Stimulated activated CD8-positive, alpha-beta memory T cell treated with anti-CD3 and anti-CD28 coated beads, Interleukin-15, amount 100 ng/mL, for 1 hour (primary cell): ENCODE measurements at regions not wholly inside any gene's neighbourhood (a gene's known extent, or its start where the extent isn't known, plus 50 kb on each side); places are given as distances from the start of the nearest gene placed in this dataset.

Experiments
- DNase-seq: peaks from one replicate; pipeline ENCODE4 v3.0.0-alpha.2; 2020; ENCODE audit warnings: low read depth

DNA sequence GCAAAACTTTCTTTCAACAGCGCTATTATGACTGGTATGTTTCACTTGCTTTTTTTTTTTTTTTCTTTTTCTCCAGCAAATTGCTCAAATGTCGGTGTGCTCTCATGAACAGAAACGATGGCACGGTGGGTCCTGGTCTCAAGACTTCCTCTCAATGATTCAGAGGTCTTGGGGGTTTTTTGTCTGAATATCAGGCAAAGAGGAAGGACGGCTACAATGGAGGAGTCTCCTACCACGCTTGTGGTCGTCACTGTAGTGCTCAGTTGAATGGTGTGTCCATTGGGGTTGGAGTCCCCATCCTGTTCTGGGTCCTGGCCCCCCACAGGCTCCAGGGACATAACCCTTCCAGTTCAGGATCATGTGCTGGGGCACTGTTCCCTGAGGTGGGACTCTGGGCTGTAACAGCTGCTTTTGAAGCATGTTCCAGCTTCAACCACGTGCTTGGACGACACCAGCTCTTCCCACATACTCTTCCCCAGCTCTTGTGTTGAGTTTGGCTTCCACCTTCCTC lies 266.7 kb upstream of the KLF6 start:
- DNase-seq, result no peak

DNA sequence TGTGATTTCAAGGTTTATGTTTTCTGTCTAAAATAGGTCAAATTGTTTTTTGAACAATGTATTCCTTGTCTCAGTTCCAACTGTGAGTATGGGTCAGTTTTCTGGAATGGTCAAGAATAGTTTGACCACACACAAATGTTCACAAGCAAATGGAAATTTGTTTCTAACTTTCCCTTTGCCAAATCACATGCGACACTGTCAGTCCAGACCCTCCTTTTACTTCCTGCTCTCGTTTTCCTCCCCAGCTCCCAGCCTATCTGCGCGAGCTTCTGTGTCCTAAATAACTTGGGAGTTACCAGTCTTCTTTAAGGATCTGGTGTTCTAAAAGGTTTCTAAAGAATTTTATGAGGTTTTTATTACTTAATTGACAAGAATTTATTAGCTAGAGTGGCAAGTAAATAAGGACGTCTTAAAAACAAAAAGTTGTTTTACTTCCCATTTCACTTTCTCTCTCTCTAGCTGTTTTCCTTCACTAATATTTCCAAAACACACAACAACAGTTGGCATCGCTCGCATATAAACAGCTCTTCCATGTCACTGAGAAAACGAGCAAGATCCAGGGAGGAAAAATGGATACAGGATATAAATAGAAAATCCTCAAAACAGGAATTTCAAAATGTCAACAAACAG lies 266.1 kb upstream of the KLF6 start:
- DNase-seq, result no peak

DNA sequence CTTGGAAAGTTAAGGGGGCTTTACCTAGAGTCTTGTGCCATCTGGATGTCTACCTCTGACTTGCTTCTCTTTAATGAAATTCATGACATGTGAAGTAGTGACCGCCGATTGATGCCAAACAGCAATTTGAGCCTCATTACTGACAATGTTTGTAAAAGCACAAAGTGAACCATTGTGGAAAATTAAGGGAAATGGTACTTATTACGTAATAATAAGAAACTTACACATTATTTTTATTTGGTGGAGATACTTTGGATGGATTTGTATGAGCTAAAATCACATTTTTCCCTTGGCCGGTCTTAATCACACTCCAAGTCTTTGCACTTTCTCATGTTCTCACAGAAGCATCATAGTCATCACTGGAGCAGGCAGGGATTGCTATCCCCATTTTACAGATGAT lies 265.1 kb upstream of the KLF6 start:
- DNase-seq, result no peak

DNA sequence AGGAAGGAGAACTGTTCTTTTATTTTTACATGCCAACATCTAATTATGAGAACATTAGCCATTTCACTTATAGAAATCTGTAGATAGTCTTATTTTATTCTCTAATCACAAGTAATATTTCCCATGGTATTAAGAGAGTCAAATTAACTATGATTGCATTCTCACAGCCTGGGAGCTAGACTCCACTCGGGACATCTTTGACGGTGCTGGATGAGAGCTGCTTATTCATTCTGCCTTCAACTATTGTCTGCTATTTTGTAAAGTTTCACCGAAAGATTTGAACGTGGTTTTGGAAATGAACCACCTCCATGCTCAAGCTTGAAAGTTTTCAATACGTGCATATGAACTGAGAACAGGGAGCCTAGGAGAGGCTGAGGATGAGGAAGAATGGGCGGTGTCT lies 264.3 kb upstream of the KLF6 start:
- no peak for DNase-seq

DNA sequence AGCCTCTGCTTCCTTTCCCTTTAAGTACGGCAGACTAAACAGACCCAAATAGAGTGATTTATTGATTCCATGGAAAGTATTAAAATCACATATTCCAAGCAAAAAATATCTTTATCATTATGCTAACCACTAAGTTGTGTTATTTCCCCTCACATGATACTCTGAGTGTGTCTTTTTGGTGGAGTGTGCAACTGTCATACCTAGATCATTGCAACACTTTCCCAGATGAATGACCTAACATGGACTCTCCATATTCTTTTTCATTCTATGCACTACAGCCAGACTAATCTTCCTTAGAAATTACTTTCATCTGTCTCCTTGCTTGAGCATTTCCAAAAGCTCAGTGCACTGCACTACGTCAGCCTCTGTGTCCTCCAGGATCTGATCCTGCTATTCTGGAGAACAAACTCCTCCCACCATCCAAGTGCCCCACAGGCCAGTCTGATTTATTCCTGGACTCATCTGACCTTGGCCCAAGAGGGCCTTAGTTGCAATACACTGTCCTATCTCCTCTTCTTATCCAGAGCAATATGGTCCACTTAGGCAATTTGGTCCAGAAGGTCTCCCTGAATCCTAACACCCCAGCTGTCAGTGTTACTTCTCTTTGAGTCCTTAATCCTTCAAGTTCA lies 263.3 kb upstream of the KLF6 start:
- DNase-seq, result no peak

DNA sequence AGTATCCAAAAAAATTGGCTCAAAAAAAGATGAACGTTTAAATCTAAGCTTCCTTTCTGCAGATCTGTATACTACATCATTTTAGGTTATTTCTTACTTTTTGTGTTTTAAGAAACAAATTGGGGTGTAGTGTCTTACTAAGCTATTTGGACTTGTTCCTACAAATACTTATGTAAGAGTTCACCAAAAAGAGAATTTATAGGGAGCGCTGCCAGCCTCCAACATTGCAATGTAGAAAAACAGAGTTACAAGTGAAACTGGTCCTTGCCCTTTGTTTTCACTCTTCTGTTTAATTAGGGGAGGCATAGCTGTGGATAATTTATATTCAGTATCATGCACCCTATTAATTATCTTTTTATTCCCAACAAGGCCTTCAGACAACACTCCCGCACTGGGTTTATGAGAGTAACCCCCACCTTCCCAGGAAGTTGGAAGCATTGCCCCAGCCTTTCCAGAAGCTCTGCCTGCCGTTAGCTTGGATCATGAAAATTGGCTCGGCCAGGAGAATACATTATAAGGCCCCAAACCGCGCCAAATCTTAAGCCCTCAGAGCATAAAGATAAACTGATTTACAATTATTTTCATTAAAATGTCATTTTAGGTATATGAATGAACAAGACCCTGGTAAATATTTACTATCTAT lies 261.8 kb upstream of the KLF6 start:
- DNase-seq, result no peak

DNA sequence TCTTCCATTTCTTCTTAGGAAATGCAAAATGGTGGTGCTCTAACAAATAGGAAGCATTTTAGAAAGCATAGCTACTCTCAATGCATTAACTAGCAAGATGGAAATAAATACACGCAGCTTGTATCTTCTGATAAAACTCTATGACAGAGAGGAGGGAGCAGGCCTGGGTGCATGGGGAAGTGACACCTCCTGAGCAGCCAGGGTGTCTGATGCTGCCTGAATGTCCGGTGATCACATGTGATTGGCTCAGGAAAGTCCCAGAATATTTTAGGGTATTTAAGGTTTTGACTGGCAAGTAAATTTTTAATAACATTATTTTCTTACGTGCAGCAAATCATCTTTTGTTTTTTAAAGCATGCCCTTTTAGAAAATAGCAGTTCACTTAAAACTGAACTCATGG lies 261.0 kb upstream of the KLF6 start:
- DNase-seq, result no peak

DNA sequence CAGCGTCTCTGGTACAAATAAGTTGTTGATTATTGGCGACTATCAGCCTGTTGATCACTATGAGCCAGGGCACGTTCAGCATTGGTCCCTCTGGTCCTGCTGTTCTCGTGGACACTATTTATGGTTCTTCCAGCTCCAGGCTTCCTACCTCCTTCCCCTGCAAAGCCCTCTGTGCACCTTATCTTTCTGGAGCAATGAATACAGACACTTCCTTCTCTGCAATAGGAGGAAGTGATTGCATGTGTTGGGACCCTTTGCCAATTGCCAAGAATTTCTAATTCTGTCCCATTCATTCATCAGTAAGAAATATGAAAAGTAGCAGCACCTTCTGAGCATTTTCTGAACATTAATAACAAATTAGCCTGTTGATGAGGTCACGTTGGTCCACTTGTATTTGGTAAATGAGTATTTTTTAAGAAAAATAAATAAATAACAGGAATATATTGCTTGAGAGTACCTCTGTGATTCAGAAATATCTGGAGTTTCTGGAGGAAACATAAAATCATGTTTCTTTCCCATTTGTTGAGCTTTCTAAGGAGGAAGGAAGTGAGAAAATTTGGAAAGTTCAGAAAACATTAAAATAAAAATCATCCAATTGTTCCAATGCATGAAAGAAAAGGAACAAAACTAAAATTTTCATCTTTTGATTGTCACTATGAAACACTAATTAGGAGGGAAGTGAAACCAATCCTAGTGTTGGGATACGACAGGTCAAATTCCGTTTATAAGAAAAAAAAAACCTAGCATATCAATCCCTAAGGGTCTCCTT lies 259.1 kb upstream of the KLF6 start:
- no peak for DNase-seq

DNA sequence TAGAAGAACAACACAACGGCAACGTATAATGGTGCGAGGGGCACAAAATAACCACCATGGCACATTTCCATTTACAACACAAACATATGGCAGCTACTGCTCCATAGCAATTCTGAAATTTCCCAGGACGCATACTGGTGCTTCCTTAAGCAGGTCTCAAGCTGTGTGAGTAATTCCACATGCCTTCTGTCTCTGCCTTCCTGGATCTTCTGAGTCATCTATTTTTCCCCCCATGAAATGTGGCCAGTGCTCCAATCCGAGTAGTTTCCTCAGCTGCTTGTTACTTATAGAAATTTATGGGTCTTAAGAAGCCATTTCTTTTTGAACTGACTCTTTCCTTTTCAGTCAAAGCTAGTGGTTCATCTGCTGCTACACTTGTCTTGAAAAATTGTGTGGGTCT lies 256.6 kb upstream of the KLF6 start:
- no peak for DNase-seq

DNA sequence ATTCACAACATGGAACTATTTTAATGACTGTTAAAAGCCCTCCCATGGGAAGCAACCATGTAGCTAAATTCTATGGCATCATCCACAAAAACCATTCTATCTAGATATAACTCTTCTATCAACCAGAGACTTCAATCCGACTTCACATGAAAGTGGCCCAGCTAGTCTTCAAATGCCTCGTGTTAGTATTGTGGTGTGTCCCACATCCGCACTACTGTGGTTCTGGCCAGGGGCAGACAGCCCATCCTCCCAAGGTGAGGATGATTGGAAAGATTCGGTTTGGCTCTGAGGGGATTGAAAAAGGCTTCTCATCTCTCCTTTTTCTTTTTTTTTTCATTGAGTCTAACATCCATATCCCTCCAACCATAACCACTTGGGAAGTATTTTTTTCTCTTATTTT lies 253.0 kb upstream of the KLF6 start:
- no peak for DNase-seq

DNA sequence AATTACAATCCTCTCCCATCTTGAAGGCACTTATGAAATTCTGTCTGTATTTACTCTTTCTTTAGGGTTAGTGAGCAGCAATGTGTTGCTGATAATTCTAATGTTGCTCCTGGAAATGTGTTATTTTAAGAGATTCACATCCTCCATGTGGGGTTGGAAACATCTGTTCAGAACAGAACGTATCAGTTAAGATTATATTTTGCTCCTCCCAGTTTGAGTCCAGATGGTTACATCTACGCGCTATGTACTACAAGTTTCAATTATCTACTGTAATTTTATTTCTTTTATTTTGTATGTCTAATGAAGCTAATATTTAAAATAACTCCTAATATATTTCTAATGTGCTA lies 250.6 kb upstream of the KLF6 start:
- no peak for DNase-seq

DNA sequence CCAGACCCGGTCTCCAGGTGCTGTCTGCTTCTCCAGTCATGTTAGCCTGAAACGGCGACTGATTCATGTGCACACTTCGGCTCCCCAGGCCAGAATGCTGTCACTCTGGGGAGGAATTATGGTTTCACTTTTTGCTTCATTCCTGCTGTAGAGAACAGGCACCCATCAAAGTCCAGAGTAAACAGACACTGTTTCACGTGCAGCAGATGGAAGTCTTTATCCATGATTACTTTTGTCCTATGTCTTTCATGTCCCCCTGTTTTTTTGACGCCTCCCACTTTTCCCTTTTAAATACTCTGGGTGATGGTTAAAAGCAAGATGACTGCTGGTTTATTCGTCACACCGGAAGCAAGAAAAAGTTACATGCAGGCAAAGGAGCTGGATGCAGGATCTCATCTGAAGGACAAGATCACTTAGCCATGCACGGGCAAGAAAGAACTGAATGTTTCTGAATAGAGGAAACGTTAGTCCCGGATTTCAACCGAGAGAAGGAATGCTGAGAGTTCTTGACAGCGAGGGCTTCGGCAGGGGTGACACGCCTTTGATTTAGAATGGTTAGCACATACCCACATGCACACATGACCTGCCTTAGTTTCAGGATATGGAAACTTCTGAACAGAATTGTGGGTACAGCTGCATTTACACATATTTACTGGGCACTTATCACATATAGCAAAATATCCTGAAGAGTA lies 250.0 kb upstream of the KLF6 start:
- no peak for DNase-seq

DNA sequence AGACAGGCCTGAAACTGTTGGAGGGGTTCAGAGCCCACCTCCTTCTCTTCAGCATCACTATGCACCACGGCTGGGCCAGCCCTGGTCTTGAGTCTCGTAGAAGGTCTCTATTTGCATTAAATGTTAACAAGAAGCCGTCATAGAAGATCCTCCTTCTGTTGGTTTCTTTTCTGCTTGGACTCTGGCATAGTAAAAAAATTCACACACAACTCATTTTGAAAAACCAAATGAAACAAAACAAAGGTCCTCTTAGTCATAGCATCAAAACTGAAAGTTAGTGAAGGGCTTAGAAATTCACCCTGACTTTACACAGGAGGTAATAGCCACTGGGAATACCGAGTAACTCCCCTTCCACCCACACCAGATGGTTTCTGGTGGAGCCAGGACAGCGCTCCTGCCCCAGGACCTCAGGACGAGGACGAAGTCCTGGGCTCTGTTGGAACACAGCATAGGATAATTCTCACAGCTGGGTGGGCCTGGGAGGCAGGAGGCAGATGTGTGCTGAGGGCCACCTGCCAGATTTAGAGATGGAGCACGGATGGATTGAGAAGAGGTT lies 248.4 kb upstream of the KLF6 start:
- DNase-seq, result no peak

DNA sequence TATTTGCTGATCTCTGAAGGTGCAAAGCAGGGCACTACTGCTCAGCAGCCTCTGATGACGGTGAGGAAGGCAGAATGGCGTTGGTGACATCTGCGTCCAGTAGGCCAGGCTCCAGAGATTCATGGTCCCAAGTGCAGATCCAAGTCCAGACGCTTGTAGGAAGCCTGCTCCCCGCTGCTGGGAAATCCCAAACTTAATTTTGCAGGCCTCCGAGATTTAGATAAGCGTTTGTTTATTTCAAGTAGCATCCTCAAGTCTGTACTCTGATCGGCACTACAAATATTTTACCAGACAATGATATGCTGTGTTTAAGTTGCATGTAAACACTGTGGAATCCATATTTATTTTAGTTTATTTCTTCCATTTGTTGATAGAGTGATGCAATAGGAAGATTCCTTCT lies 244.9 kb upstream of the KLF6 start:
- DNase-seq, result no peak

DNA sequence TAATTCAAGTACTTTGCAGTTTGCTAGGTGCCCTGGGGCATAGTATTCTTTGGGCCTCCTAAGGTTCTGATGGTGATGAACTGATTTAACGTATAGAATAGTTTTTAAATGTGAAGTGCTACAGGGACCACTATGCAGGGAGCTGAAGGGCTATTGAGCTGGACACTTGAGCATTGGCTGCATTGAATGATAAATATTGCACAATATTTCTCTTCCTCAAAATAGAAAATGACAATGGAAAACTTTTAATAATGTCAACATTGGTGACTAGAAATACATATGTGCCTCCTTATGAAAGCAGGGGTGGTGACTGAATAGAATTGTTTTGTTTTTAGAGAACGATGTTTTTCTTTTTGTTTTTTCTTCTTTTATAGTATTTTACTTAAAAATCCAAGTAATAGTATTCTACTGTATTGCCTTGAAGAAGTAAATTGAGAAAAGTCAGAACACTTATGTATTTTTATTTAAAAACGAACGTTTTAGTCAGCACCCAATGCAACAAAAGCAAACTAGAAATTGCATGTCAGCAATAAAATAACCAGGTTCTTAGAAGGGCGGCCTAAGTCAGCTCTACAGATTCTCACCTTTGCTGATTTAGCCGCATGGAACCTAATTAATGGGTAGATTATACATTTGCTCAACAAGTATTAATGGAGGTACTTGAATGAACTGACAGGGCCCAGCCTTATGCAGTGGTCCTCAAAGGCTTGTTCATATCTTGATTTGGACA lies 244.0 kb upstream of the KLF6 start:
- no peak for DNase-seq

DNA sequence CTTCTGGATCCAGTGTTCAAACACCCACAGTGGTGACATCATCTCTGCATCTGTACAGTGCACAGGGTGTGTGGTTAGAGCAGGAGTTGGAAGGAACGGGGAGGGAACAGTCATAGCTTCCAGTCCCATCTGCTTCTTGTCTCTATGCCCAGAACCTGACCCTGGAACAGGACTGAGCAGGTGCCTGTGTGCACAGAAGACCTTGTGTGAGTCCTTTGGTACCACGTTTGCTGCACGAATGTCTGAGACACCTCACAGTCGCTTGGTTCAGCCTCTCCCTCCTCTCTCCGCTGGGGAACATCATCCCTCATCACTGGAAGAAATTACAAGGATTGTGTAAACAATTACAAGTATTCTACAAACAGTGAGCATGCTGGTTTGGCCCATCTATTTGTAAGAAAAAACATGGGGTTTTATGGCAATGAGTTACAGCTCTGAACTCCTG lies 243.0 kb upstream of the KLF6 start:
- no peak for DNase-seq

DNA sequence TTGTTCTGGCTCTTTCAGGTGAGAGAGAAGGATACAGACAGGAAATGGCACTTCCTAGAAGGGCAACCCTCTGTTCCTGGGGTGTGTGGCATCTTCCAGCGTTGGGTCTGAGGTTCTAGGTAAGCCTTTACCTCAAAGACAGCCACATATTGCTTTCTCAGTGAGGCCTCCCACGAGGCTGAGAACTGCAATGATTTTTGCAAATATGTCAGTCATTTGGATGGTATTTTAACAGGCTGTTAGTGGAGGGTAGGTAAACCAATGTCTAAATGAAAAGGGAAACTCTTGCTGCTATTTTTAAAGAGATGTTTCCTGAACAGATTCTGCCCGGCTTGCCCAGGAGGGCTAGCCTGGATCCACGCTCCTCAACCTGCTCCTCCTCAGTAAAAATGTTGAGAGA lies 240.3 kb upstream of the KLF6 start:
- DNase-seq, result no peak

DNA sequence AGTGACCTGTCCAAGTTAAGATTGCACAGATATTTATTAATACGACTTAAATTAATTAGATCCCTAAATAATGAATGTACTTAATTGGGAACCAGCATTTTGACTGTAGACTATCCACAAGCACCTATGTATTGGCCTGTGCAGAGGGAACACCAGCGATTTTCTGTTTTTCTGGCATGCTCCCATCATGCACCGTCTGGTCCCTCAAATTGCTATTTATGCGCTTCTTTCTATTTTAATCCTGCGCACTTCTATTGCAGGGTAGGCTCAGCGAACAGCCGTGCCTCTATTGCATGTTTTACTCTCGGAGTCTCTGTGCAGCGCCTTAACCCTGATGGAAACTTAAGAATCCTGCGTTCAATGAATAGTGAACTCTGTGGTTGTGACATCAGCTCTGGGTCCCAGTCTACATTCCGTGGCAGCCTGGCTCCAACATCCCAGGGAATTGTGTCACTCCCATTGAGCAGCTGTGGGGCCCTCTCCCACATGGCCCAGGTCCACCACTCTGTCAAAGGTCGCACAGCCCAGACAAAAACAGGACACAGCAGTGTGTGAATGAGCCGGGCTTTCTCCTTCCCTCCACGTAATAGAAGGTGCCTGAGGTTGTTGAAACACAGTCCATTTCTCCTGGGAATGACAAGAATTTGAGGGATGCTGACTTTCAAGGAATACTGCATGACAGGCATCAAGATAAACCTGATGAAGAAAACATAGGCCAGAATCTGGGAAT lies 239.7 kb upstream of the KLF6 start:
- no peak for DNase-seq

DNA sequence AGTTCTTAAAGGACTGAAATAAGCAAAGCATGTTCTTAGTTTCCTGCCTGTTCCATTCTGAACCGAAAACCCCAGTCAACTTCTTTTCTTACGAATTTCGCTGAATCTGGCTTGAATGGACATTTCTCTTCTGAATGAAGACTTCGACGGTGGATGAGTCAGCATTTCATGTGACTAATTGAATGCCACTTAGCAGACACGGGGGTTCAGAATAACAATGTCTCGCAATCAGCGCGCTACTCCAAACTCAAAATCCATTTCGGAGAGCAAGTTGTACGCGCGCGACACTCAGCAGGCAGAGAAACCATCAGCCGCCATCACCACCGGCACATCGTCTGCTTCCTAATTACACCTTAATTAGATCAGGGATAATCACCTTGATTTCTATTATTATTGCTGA lies 239.0 kb upstream of the KLF6 start:
- no peak for DNase-seq

DNA sequence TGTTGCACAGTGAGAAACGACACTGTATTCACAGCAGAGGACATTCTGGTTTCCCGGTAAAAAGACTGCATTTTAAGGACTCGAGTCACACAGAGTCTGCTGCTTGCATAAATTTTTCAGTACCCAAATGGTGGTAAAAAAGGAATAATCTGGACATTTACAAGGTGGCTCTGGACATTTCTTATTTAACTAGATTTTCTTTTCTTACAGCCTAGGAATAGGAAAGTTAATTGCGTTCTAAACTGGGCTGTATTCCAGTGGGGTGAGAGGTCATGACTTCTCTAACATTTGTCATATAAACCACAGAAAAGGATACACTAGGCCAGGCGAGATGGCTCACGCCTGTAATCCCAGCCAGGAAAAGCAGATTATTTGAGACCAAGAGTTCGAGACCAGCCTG lies 237.5 kb upstream of the KLF6 start:
- no peak for DNase-seq

DNA sequence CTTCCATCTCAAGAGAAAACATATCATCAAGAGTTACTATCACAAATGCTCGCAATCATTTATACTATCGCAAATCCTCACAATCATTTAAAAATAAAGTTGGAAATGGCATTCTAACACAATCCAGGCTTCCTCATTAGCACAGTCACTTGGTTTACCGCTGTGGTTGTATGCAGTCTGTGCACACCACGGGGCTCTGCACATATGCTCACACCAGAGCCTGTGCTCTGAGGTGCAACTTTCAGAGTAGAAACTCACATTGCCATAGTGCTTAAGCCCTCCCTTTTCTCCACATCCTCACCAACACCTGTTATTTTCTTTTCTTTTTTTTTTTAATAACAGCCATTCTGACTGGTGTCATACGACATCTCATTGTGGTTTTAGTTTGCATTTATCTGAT lies 235.6 kb upstream of the KLF6 start:
- DNase-seq, result no peak
